Neural cell (in vitro differentiated cells): ENCODE measurements at regions not wholly inside any gene's neighbourhood (a gene's known extent, or its start where the extent isn't known, plus 50 kb on each side); places are given as distances from the start of the nearest gene placed in this dataset.

Experiments
- H2AFZ ChIP-seq: fragments of 200-600, 300-800 bp; sonication (generic), shearing (Covaris generic); 2 replicates; pipeline ENCODE4 v1.6.0; 2014; ENCODE audit warnings: low read depth, mild to moderate bottlenecking, antibody characterized with exemption, low read length, moderate library complexity
- H3F3A ChIP-seq: fragments of 200-600 bp; shearing (Covaris generic); 2 replicates; pipeline ENCODE4 v1.6.1; 2016; ENCODE audit warnings: mild to moderate bottlenecking, moderate library complexity, mixed read lengths, antibody characterized with exemption, low read length; ENCODE audit not compliant: insufficient read depth, poor library complexity, severe bottlenecking
- H3K27ac ChIP-seq: fragments of 200-600, 300-800 bp; sonication (generic), shearing (Covaris generic); 2 replicates; pipeline ENCODE4 v1.5.1; 2014; ENCODE audit warnings: mild to moderate bottlenecking, low read length, moderate library complexity
- H3K27me3 ChIP-seq: fragments of 300-800, 200-600 bp; sonication (generic), shearing (Covaris generic); 2 replicates; pipeline ENCODE4 v1.6.0; 2014; ENCODE audit warnings: mild to moderate bottlenecking, low read depth, low read length, moderate library complexity; ENCODE audit not compliant: insufficient read depth
- H3K36me3 ChIP-seq: fragments of 300-800, 200-600 bp; sonication (generic), shearing (Covaris generic); 2 replicates; pipeline ENCODE4 v1.5.1; 2014; ENCODE audit warnings: mild to moderate bottlenecking, antibody characterized with exemption, low read length, moderate library complexity; ENCODE audit not compliant: insufficient read depth
- H3K4me2 ChIP-seq: fragments of 300-800, 200-600 bp; sonication (generic), shearing (Covaris generic); 2 replicates; pipeline ENCODE4 v1.6.0; 2014; ENCODE audit warnings: mild to moderate bottlenecking, low read length
- H3K4me3 ChIP-seq: fragments of 300-800, 200-600 bp; sonication (generic), shearing (Covaris generic); 2 replicates; pipeline ENCODE4 v1.5.1; 2014; ENCODE audit warnings: mild to moderate bottlenecking, low read length, moderate library complexity
- H3K79me2 ChIP-seq: fragments of 200-600 bp; shearing (Covaris generic); replicated peaks from 2 replicates; pipeline ENCODE4 v1.6.0; 2014; ENCODE audit warnings: mild to moderate bottlenecking, low read length, moderate library complexity; ENCODE audit not compliant: insufficient read depth
- H3K9ac ChIP-seq: fragments of 300-800, 200-600 bp; sonication (generic), shearing (Covaris generic); 2 replicates; pipeline ENCODE4 v1.6.1; 2016; ENCODE audit warnings: mild to moderate bottlenecking, low read length, mixed read lengths
- H3K9me2 ChIP-seq: fragments of 200-600 bp; shearing (Covaris generic); 2 replicates; pipeline ENCODE4 v1.6.1; 2016; ENCODE audit warnings: mild to moderate bottlenecking, low read length, mixed read lengths; ENCODE audit not compliant: insufficient read depth
- H3K9me3 ChIP-seq: fragments of 200-600, 300-800 bp; sonication (generic), shearing (Covaris generic); 2 replicates; pipeline ENCODE4 v1.6.1; 2016; ENCODE audit warnings: mild to moderate bottlenecking, mixed run types, low read length, moderate library complexity, mixed read lengths
- H4K20me1 ChIP-seq: fragments of 200-600 bp; shearing (Covaris generic); 2 replicates; pipeline ENCODE4 v1.6.1; 2016; ENCODE audit warnings: mild to moderate bottlenecking, mixed run types; ENCODE audit not compliant: insufficient read depth
- EP300 ChIP-seq: fragments of 450-650 bp; conservative IDR thresholded peaks from 2 replicates; pipeline ENCODE4 v1.6.1; 2014; ENCODE audit warnings: antibody characterized with exemption, mild to moderate bottlenecking, moderate library complexity; ENCODE audit not compliant: poor library complexity, severe bottlenecking
- EZH2 ChIP-seq: fragments of 200-600, 300-800 bp; shearing (Covaris generic), sonication (generic); IDR thresholded peaks from 2 replicates; pipeline ENCODE4 v1.6.1; 2014; ENCODE audit warnings: antibody characterized with exemption, low read length, borderline replicate concordance, mild to moderate bottlenecking; ENCODE audit not compliant: insufficient read depth, poor library complexity, severe bottlenecking
- MXI1 ChIP-seq: fragments of 450-650 bp; conservative IDR thresholded peaks from 2 replicates; pipeline ENCODE4 v1.6.1; 2014; ENCODE audit warnings: antibody characterized with exemption, mild to moderate bottlenecking; ENCODE audit not compliant: poor library complexity, severe bottlenecking
- POLR2AphosphoS5 ChIP-seq: IDR thresholded peaks from 2 replicates; pipeline ENCODE4 v1.6.1; 2012
- RAD21 ChIP-seq: fragments of 450-650 bp; conservative IDR thresholded peaks from 2 replicates; pipeline ENCODE4 v1.6.1; 2014; ENCODE audit warnings: antibody characterized with exemption, mild to moderate bottlenecking, moderate library complexity
- SMC3 ChIP-seq: fragments of 450-650 bp; conservative IDR thresholded peaks from 2 replicates; pipeline ENCODE4 v1.6.1; 2014; ENCODE audit warnings: antibody characterized with exemption, mild to moderate bottlenecking, moderate library complexity; ENCODE audit not compliant: poor library complexity
- TAF1 ChIP-seq: IDR thresholded peaks from 2 replicates; pipeline ENCODE4 v1.6.1; 2012; ENCODE audit warnings: low read depth
- TF ChIP-seq, protein P1 (sequence below): IDR thresholded peaks from 2 replicates; pipeline ENCODE4 v1.6.1; 2012; ENCODE audit warnings: borderline replicate concordance
- TF ChIP-seq, protein P2 (sequence below): fragments of 450-650 bp; IDR thresholded peaks from 2 replicates; pipeline ENCODE4 v1.5.1; 2014; ENCODE audit warnings: antibody characterized with exemption, mild to moderate bottlenecking, moderate library complexity; ENCODE audit not compliant: poor library complexity, severe bottlenecking

DNA sequence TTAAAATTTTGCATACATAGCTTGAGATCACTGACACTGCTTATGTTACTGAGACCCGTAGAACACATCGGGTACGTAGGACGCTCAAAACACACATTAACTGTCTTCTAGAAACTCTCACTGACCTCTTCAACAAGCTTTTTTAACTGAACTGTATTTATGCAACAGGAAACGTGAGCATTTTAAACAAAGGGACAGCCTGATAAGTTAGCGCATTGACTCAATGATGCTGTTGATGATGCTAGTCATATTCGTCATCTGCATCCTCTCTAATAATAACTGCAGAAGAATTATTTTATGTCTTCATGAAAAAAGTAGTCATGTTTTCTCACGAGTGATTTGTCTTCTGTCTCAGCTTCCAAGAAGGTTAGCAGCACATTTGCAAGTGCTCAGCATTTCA is 824.0 kb downstream of the DCDC2C start:
- H2AFZ ChIP-seq, result no peak overlapping the region
- no peaks in the 10 kb centered on the region for H3K9me2 ChIP-seq
- H3F3A ChIP-seq, result no peaks in the 10 kb centered on the region
- H3K4me2 ChIP-seq, result no peak overlapping the region
- H3K27ac ChIP-seq, result no peak overlapping the region
- no peaks in the 10 kb centered on the region for H3K27me3 ChIP-seq
- no peak overlapping the region for H3K4me3 ChIP-seq
- no peaks in the 10 kb centered on the region for H4K20me1 ChIP-seq
- no peaks in the 10 kb centered on the region for H3K36me3 ChIP-seq
- H3K9ac ChIP-seq, result no peak overlapping the region
- TF ChIP-seq, protein P1, sequence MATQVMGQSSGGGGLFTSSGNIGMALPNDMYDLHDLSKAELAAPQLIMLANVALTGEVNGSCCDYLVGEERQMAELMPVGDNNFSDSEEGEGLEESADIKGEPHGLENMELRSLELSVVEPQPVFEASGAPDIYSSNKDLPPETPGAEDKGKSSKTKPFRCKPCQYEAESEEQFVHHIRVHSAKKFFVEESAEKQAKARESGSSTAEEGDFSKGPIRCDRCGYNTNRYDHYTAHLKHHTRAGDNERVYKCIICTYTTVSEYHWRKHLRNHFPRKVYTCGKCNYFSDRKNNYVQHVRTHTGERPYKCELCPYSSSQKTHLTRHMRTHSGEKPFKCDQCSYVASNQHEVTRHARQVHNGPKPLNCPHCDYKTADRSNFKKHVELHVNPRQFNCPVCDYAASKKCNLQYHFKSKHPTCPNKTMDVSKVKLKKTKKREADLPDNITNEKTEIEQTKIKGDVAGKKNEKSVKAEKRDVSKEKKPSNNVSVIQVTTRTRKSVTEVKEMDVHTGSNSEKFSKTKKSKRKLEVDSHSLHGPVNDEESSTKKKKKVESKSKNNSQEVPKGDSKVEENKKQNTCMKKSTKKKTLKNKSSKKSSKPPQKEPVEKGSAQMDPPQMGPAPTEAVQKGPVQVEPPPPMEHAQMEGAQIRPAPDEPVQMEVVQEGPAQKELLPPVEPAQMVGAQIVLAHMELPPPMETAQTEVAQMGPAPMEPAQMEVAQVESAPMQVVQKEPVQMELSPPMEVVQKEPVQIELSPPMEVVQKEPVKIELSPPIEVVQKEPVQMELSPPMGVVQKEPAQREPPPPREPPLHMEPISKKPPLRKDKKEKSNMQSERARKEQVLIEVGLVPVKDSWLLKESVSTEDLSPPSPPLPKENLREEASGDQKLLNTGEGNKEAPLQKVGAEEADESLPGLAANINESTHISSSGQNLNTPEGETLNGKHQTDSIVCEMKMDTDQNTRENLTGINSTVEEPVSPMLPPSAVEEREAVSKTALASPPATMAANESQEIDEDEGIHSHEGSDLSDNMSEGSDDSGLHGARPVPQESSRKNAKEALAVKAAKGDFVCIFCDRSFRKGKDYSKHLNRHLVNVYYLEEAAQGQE, result no peak
- TF ChIP-seq RAD21 (no peak), MXI1 (no peak), SMC3 (no peak), POLR2AphosphoS5 (no peak), EZH2 (no peak), TAF1 (no peak), EP300 (no peak)
- TF ChIP-seq, protein P2, sequence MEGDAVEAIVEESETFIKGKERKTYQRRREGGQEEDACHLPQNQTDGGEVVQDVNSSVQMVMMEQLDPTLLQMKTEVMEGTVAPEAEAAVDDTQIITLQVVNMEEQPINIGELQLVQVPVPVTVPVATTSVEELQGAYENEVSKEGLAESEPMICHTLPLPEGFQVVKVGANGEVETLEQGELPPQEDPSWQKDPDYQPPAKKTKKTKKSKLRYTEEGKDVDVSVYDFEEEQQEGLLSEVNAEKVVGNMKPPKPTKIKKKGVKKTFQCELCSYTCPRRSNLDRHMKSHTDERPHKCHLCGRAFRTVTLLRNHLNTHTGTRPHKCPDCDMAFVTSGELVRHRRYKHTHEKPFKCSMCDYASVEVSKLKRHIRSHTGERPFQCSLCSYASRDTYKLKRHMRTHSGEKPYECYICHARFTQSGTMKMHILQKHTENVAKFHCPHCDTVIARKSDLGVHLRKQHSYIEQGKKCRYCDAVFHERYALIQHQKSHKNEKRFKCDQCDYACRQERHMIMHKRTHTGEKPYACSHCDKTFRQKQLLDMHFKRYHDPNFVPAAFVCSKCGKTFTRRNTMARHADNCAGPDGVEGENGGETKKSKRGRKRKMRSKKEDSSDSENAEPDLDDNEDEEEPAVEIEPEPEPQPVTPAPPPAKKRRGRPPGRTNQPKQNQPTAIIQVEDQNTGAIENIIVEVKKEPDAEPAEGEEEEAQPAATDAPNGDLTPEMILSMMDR, result no peak
- H3K79me2 ChIP-seq, result no peaks in the 10 kb centered on the region
- H3K9me3 ChIP-seq, result no peaks in the 10 kb centered on the region

DNA sequence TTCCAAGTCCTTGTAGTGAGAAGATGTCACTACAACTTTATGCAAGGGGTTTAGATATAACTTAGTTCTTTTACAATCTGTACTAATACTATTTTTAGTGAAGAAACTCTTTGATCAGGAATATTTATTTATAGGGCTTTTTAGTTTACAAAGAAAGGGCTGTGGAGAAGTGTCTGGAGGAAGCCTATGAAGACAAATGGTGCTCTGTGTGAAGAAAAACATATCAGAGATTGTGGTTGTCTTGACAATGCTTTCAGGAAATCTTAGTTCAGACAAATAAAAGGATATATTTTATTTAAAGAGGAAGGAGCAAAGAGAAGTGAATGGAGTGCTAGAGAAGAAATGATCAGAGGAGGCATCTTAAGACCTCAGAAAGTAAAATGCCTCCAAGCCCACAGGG is 824.9 kb downstream of the DCDC2C start:
- Histone ChIP-seq H3K27me3 (no peaks in the 10 kb centered on the region), H3K79me2 (no peaks in the 10 kb centered on the region), H3K4me2 (no peak overlapping the region), H3F3A (no peaks in the 10 kb centered on the region), H3K27ac (no peak overlapping the region), H4K20me1 (no peaks in the 10 kb centered on the region), H2AFZ (no peak overlapping the region), H3K9me2 (no peaks in the 10 kb centered on the region), H3K9ac (no peak overlapping the region), H3K36me3 (no peaks in the 10 kb centered on the region), H3K9me3 (no peaks in the 10 kb centered on the region), H3K4me3 (no peak overlapping the region)
- TF ChIP-seq TAF1, result no peak
- no peak for TF ChIP-seq MXI1
- TF ChIP-seq POLR2AphosphoS5, result no peak
- TF ChIP-seq EP300, result no peak
- no peak for TF ChIP-seq RAD21

DNA sequence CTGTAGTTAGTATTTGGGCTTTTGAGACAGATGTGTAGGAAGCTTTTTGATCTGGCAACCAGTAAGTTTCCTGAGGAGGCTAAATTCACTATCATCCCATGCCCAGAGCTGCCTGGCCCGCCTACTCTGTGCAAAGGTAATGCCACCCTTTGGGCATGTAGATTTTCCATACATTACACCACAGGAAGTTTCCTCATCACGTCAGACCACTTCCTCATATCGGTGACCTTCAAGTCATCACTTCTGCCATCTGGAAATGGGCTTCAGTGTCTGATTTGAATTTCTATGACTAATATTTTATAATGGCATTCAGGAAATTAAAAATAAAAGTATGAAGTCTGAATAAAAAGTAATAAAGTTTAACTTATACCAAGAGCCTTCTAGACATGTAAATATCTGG is 825.4 kb downstream of the DCDC2C start:
- Histone ChIP-seq H3K79me2 (no peaks in the 10 kb centered on the region), H3K27ac (no peak overlapping the region), H3K9me3 (no peaks in the 10 kb centered on the region), H2AFZ (no peak overlapping the region), H3K4me2 (no peak overlapping the region), H3K27me3 (no peaks in the 10 kb centered on the region), H3K36me3 (no peaks in the 10 kb centered on the region), H3F3A (no peaks in the 10 kb centered on the region), H3K9ac (no peak overlapping the region), H3K9me2 (no peaks in the 10 kb centered on the region), H4K20me1 (no peaks in the 10 kb centered on the region), H3K4me3 (no peak overlapping the region)
- TF ChIP-seq, protein P2, result no peak
- no peak for TF ChIP-seq TAF1
- no peak for TF ChIP-seq RAD21
- no peak for TF ChIP-seq MXI1
- TF ChIP-seq EZH2, result no peak
- TF ChIP-seq, protein P1, result no peak
- no peak for TF ChIP-seq POLR2AphosphoS5
- no peak for TF ChIP-seq SMC3
- no peak for TF ChIP-seq EP300
